SK-N-SH treated with all-trans-retinoic acid at 6 μM for 48 hours (cell line): ENCODE measurements at regions not wholly inside any gene's neighbourhood (a gene's known extent, or its start where the extent isn't known, plus 50 kb on each side); places are given as distances from the start of the nearest gene placed in this dataset.

ENCODE experiments used
- ZFP3 ChIP-seq: fragments of 250-450 bp; sonication (Bioruptor Pico); IDR thresholded peaks from 2 replicates; pipeline ENCODE4 v1.5.0; 2020; ENCODE audit warnings: mild to moderate bottlenecking, moderate library complexity
- ZNF565 ChIP-seq: fragments of 450-650 bp; formaldehyde crosslinking; conservative IDR thresholded peaks from 2 replicates; pipeline ENCODE4 v1.5.0; 2020; ENCODE audit warnings: low read depth, mild to moderate bottlenecking, moderate library complexity

DNA sequence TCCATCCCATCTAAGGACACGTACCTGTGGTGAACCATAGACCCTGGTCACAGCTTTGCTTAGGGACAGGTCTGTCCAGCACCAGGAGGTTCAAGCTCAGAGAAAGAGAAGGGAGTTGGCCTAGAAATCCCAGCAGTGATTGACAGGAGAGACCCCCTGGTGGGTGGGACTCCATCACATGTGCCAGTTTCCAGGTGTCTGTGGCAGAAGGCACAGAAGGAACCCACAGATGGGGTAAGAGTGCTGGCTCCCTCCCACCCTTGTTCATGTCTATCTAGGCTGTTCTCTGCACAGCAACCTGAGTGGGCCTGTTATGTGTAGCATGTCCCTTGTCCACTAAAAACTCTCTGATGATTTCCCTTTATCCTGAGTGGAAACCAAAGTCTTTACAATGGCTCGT lies 54.0 kb upstream of the GRB10 start:
- TF ChIP-seq ZFP3 (CRISPR knock-in tag): no peak
- no peak for TF ChIP-seq ZNF565 (CRISPR knock-in tag)
